ENCODE measurements at regions not wholly inside any gene's neighbourhood (a gene's known extent, or its start where the extent isn't known, plus 50 kb on each side); places are given as distances from the start of the nearest gene placed in this dataset.
"Not testable (repeated sequence)": the region's sequence is repeated elsewhere in the genome, so short reads cannot be mapped to it uniquely, and the experiment has no call there.

GRCh38 chr12:66733321-66733720, 54.4 kb upstream of the GRIP1 start:
- DNase-seq, result no peak

GRCh38 chr12:66733839-66734238, 55.0 kb upstream of the GRIP1 start:
- DNase-seq, result no peak

GRCh38 chr12:66735275-66735674, 56.4 kb upstream of the GRIP1 start:
- DNase-seq, result no peak

- DNase-seq, result no peak
These were observed 58.1 kb upstream of the GRIP1 start for GRCh38 chr12:66736931-66737330.

- DNase-seq, result no peak
These were observed 60.4 kb upstream of the GRIP1 start for GRCh38 chr12:66739266-66739665.

- peak; percentile 44 for DNase-seq
These were observed 61.2 kb upstream of the GRIP1 start for GRCh38 chr12:66739940-66740651.

- no peak for DNase-seq
These were observed 61.9 kb upstream of the GRIP1 start for GRCh38 chr12:66740732-66741131.

GRCh38 chr12:66741919-66742318, 63.0 kb upstream of the GRIP1 start:
- no peak for DNase-seq

GRCh38 chr12:66742508-66743367, 63.9 kb upstream of the GRIP1 start:
- no peak for DNase-seq

GRCh38 chr12:66744461-66744860, 65.6 kb upstream of the GRIP1 start:
- no peak for DNase-seq

- no peak for DNase-seq
These were observed 66.1 kb upstream of the GRIP1 start for GRCh38 chr12:66744956-66745383.

GRCh38 chr12:66746489-66747201, 67.8 kb upstream of the GRIP1 start:
- DNase-seq, result no peak

- no peak for DNase-seq
These were observed 72.7 kb upstream of the GRIP1 start for GRCh38 chr12:66751432-66752113.

- DNase-seq, result no peak
These were observed 74.9 kb upstream of the GRIP1 start for GRCh38 chr12:66753810-66754209.

- DNase-seq, result no peak
These were observed 77.0 kb upstream of the GRIP1 start for GRCh38 chr12:66755727-66756395.

GRCh38 chr12:66756631-66757030, 77.8 kb upstream of the GRIP1 start:
- DNase-seq, result no peak

GRCh38 chr12:66760122-66760521, 81.2 kb upstream of the GRIP1 start:
- not testable (repeated sequence) for DNase-seq

- DNase-seq, result no peak
These were observed 84.6 kb upstream of the GRIP1 start for GRCh38 chr12:66763467-66763866.

- no peak for DNase-seq
These were observed 86.3 kb upstream of the GRIP1 start for GRCh38 chr12:66765204-66765603.

GRCh38 chr12:66767536-66767935, 88.7 kb upstream of the GRIP1 start:
- DNase-seq, result no peak

- no peak for DNase-seq
These were observed 89.4 kb upstream of the GRIP1 start for GRCh38 chr12:66768293-66768692.

- no peak for DNase-seq
These were observed 96.1 kb upstream of the GRIP1 start for GRCh38 chr12:66774929-66775328.
